Anterior cingulate cortex (tissue), 58 donors: ENCODE measurements at regions not wholly inside any gene's neighbourhood (a gene's known extent, or its start where the extent isn't known, plus 50 kb on each side); places are given as distances from the start of the nearest gene placed in this dataset.
"Not testable (repeated sequence)": the region's sequence is repeated elsewhere in the genome, so short reads cannot be mapped to it uniquely, and the experiment has no call there.

Experiments used
- DNase-seq, 58 donors: peaks; one replicate each; lab custom pipeline; 2025; lab: John Stamatoyannopoulos, UW

- no peak for DNase-seq
These were observed 640.4 kb upstream of the ARPP21 start for GRCh38 chr3:34998902-34999301.

- no peak for DNase-seq
These were observed 627.1 kb upstream of the ARPP21 start for GRCh38 chr3:35012214-35012613.

GRCh38 chr3:35028157-35028556 is 611.2 kb upstream of the ARPP21 start:
- no peak for DNase-seq

GRCh38 chr3:35042210-35042991 is 596.9 kb upstream of the ARPP21 start:
- no peak for DNase-seq

GRCh38 chr3:35043040-35043439 is 596.3 kb upstream of the ARPP21 start:
- DNase-seq = no peak

GRCh38 chr3:35044190-35044589 is 595.1 kb upstream of the ARPP21 start:
- no peak for DNase-seq

GRCh38 chr3:35045118-35045517 is 594.2 kb upstream of the ARPP21 start:
- no peak for DNase-seq

GRCh38 chr3:35064761-35065160 is 574.6 kb upstream of the ARPP21 start:
- no peak for DNase-seq

- no peak for DNase-seq
These were observed 573.4 kb upstream of the ARPP21 start for GRCh38 chr3:35065891-35066290.

GRCh38 chr3:35067750-35068149 is 571.6 kb upstream of the ARPP21 start:
- no peak for DNase-seq

GRCh38 chr3:35070088-35070487 is 569.2 kb upstream of the ARPP21 start:
- no peak for DNase-seq

GRCh38 chr3:35071772-35072171 is 567.6 kb upstream of the ARPP21 start:
- DNase-seq = no peak

GRCh38 chr3:35078780-35079179 is 560.5 kb upstream of the ARPP21 start:
- no peak for DNase-seq

GRCh38 chr3:35079403-35079802 is 559.9 kb upstream of the ARPP21 start:
- no peak for DNase-seq

GRCh38 chr3:35081899-35082298 is 557.4 kb upstream of the ARPP21 start:
- no peak for DNase-seq

- no peak for DNase-seq
These were observed 550.4 kb upstream of the ARPP21 start for GRCh38 chr3:35088943-35089342.

GRCh38 chr3:35114686-35115085 is 524.6 kb upstream of the ARPP21 start:
- no peak for DNase-seq

GRCh38 chr3:35120026-35120425 is 519.3 kb upstream of the ARPP21 start:
- no peak for DNase-seq

GRCh38 chr3:35137612-35138011 is 501.7 kb upstream of the ARPP21 start:
- DNase-seq = no peak

- DNase-seq = no peak
These were observed 497.9 kb upstream of the ARPP21 start for GRCh38 chr3:35141406-35141805.

GRCh38 chr3:35144011-35144410 is 495.3 kb upstream of the ARPP21 start:
- DNase-seq = no peak

GRCh38 chr3:35146256-35147035 is 492.9 kb upstream of the ARPP21 start:
- not testable (repeated sequence) for DNase-seq
